ENCODE measurements at regions not wholly inside any gene's neighbourhood (a gene's known extent, or its start where the extent isn't known, plus 50 kb on each side); places are given as distances from the start of the nearest gene placed in this dataset.

DNA sequence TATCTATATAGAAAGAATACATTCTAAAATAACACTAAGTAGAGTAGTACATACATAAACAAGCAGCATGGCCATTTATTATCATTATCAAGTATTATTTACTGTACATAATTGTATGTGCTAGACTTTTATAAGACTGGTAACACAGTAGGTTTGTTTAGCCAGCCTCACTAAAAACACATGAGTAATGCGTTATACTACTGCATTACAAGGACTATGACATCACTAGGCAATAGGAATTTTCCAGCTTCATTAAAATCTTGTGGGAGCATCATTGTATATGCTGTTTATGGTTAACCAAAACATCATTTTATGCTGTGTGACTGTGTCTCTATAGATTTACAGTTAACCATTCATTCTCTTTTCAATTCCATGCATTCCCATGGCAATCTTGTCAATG is 131.7 kb upstream of the HDGFL1 start:
- TF ChIP-seq, protein P1, sequence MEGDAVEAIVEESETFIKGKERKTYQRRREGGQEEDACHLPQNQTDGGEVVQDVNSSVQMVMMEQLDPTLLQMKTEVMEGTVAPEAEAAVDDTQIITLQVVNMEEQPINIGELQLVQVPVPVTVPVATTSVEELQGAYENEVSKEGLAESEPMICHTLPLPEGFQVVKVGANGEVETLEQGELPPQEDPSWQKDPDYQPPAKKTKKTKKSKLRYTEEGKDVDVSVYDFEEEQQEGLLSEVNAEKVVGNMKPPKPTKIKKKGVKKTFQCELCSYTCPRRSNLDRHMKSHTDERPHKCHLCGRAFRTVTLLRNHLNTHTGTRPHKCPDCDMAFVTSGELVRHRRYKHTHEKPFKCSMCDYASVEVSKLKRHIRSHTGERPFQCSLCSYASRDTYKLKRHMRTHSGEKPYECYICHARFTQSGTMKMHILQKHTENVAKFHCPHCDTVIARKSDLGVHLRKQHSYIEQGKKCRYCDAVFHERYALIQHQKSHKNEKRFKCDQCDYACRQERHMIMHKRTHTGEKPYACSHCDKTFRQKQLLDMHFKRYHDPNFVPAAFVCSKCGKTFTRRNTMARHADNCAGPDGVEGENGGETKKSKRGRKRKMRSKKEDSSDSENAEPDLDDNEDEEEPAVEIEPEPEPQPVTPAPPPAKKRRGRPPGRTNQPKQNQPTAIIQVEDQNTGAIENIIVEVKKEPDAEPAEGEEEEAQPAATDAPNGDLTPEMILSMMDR (IDR thresholded peaks at IDR 0.05), result no peak
- TF ChIP-seq POLR2A (IDR thresholded peaks at IDR 0.05), result no peak
